NT2/D1 (cell line): ENCODE measurements at regions not wholly inside any gene's neighbourhood (a gene's known extent, or its start where the extent isn't known, plus 50 kb on each side); places are given as distances from the start of the nearest gene placed in this dataset.

Source experiments
- SUZ12 ChIP-seq: IDR thresholded peaks from 2 replicates; pipeline ENCODE4 v1.6.1; 2011; ENCODE audit not compliant: insufficient read length, insufficient read depth; ENCODE audit errors: extremely low read depth
- YY1 ChIP-seq: IDR thresholded peaks from 2 replicates; pipeline ENCODE4 v1.6.1; 2011; ENCODE audit not compliant: insufficient read length, insufficient read depth
- ZNF274 ChIP-seq: IDR thresholded peaks from 2 replicates; pipeline ENCODE4 v1.6.1; 2011; ENCODE audit warnings: mild to moderate bottlenecking, low read depth, low read length

DNA sequence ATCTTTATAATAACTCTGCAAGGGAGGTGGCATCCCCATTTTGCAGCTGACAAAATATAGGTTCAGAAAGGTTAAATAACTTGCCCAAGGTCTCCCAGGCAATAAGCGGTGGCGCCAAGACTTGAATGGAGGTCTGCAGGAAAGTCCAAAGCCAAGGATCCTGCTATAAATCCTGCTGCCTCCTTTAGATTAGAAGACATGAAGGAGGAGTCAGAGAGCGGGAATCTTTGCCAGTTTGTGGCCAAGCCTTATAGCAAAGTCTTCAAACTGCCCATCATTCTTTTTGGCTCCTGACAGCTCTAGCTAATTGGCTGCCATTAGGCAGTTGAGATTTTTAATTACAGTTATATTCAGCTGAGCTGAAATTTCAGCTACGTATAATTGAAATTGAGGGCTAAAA is 114.3 kb downstream of the C1D start:
- TF ChIP-seq YY1 (no peak), SUZ12 (no peak), ZNF274 (no peak)
